Medulla oblongata (tissue), 1 donor: ENCODE measurements at regions not wholly inside any gene's neighbourhood (a gene's known extent, or its start where the extent isn't known, plus 50 kb on each side); places are given as distances from the start of the nearest gene placed in this dataset.
A peak's percentile ranks its signal among the peaks of the same experiment; 100 is the strongest.
"Not testable (repeated sequence)": the region's sequence is repeated elsewhere in the genome, so short reads cannot be mapped to it uniquely, and the experiment has no call there.

Experiments used
- DNase-seq: peaks from one replicate; pipeline ENCODE4 v3.0.0-alpha.2; 2015; ENCODE audit errors: extremely low spot score

- DNase-seq, result no peak
Observed at GRCh38 chr5:125081101-125081500, 334.7 kb upstream of the ZNF608 start.

- no peak for DNase-seq
Observed at GRCh38 chr5:125083981-125084380, 337.5 kb upstream of the ZNF608 start.

GRCh38 chr5:125085797-125086505 is 339.5 kb upstream of the ZNF608 start:
- no peak for DNase-seq

- no peak for DNase-seq
Observed at GRCh38 chr5:125088522-125089105, 342.2 kb upstream of the ZNF608 start.

DNA sequence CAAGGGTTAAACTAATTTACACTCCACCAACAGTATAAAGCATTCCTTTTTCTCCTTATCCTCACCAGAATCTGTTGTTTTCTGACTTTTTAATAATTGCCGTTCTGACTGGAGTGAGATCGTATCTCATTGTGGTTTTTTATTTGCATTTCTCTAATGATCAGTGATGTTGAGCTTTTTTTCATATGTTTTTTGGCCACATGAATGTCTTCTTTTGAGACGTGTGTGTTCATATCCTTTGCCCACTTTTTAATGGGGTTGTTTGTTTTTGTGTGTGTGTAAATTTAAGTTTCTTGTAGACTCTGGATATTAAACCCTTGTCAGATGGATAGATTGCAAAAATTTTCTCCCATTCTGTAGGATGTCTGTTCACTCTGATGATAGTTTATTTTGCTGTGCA is 345.7 kb upstream of the ZNF608 start:
- not testable (repeated sequence) for DNase-seq

GRCh38 chr5:125093776-125094175 is 347.3 kb upstream of the ZNF608 start:
- DNase-seq, result peak; percentile 12

DNA sequence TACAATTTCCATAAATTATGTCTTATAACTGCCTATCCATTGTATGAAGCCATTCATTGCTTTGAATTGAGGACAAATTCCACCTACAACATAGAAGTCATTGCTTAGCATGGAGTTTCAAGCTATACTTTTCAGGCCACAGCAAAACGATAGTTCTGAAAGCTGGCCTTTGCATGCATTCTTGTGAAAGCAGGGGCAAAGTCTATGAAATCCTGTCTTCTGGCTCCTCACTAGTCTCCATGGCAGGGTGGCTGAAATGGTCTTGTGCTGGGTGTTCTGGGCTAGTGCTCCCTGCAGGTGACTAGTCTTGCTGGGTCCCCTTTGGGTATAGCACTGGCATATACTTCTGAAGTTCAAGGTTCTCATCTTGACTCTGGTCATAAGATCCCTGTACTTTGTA is 353.9 kb upstream of the ZNF608 start:
- DNase-seq, result no peak

DNA sequence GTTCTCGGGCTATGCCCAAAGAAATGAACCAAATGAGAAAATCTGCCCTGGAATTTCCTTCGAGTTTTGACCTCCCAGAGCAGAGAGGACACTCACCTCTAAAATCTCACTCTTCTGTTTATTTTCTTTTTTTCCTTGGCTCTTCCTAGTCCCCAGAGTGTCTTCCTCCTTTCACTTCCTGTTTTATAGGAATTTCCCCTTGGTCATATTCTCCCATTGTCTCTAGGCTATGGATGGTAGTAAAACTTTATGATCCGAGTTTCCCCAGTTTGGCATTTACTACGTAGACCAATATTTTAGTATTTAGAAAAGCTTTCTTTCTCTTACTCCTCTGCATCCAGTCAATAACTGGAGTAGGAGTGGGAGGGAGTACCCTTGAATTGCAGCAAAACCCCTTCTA is 354.5 kb upstream of the ZNF608 start:
- no peak for DNase-seq

DNA sequence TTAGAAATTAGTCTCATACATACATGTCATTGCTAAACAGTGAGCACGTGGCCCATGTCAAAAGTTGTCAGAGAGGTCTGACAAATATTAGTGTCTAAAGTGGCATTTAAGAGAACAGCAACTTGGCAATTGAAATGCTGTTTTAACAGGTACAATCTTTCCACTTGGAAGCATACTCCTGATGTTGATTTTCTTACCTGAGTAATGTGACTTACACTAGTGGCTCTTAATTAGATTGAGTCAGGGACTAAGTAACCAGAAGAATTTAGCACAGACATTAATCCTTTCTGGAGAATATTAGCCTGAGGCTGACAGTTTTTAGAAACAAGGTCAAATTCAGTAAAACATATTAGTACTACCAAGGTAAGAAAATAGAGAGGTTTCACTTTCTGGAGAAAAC is 357.0 kb upstream of the ZNF608 start:
- no peak for DNase-seq

DNA sequence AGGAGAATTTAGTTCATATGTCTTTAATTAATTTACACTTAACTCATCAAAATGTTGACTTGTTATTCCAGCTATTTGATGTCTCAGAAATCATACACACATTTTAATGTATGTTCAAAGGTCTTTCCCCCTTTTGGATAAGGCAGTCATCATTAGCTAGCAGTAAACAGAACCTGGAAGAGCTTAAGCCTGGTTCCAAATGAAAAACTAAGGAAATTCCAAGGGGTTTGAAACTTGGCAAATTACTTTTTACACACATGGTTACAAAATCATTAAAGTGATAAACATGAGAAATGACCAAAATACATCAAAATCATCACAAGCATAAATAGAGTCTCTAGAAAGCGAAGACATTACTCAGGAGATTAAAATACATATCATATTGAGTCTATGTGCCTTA is 359.8 kb upstream of the ZNF608 start:
- DNase-seq, result no peak

- DNase-seq, result no peak
Observed at GRCh38 chr5:125106881-125107280, 360.4 kb upstream of the ZNF608 start.

- no peak for DNase-seq
Observed at GRCh38 chr5:125109293-125109692, 362.9 kb upstream of the ZNF608 start.

- DNase-seq, result no peak
Observed at GRCh38 chr5:125109816-125110215, 363.4 kb upstream of the ZNF608 start.

- no peak for DNase-seq
Observed at GRCh38 chr5:125112196-125112595, 365.8 kb upstream of the ZNF608 start.

GRCh38 chr5:125113328-125113727 is 366.9 kb upstream of the ZNF608 start:
- no peak for DNase-seq

DNA sequence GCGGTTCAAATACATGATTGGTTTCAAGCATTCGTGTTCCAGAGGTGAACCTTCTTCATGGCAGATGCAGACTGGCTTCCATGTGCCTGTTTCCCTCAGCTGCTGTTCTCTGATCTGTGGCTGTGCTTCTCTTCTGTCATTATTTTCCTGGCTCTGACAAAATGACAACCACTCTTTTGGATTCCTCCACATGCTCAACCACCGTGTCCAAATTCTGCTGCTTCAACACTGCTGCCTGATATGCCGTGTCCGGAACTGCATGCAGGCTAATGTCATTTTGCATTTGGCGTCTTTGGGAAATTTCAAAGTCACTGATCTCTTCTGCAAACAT is 368.7 kb upstream of the ZNF608 start:
- no peak for DNase-seq

GRCh38 chr5:125117566-125117965 is 371.1 kb upstream of the ZNF608 start:
- DNase-seq, result no peak

GRCh38 chr5:125120012-125120411 is 373.6 kb upstream of the ZNF608 start:
- DNase-seq, result no peak

GRCh38 chr5:125125031-125125823 is 378.8 kb upstream of the ZNF608 start:
- DNase-seq, result peak; percentile 20

- no peak for DNase-seq
Observed at GRCh38 chr5:125126050-125126449, 379.6 kb upstream of the ZNF608 start.

GRCh38 chr5:125129151-125129806 is 382.8 kb upstream of the ZNF608 start:
- no peak for DNase-seq

DNA sequence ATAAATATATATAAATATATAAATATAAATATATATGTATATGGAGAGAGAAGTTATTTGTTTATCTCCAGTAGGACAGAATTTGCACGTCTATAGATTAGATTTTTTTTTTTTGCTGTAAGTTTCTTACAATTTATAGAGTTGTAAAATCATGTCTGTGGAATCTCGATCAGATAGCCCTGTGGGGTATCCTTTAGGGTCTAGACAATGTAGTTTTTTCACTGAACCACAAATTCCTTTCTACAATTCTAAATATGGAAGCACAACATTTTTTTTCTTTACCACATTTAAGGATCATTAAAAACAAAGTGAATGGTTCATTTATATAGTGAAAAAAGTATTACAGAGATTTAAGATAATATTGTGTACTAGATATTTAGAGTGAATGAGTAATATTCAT is 384.2 kb upstream of the ZNF608 start:
- no peak for DNase-seq
